ENCODE measurements at regions not wholly inside any gene's neighbourhood (a gene's known extent, or its start where the extent isn't known, plus 50 kb on each side); places are given as distances from the start of the nearest gene placed in this dataset.
"Not testable (repeated sequence)": the region's sequence is repeated elsewhere in the genome, so short reads cannot be mapped to it uniquely, and the experiment has no call there.

DNA sequence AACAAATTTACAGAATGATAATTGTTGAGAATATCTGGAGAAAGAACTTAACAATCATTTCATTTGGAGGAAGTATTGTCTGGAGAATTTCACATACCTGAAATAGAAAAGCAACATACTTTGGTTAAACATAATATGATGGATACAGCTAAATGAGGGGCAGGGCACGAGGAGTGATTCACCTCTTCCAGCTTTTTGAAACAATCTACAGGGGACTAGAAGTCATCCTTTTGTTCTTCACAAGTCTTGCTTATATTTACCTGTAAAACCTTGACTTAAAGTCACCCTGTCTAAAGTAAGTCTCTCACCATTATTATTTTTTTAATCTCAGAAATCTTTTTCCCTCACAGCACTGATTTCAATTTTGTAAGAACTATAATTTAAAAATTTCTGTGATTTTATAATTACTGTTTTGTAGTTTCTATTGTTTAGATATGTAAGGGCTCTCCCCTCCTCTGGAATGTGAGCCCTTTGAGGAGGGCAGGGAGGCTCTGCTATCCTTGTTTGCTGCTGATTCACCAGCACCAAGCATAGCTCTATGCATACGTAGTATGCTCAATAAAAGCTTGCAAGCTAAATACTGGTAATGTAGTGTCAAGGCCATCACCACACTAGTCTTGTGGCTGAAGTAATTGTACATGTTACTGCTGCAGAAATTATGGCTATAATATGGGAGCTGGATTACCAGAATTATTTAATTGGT is 193.9 kb upstream of the THRB start:
- DNase-seq = no peak

GRCh38 chr3:24689353-24689752 is 194.7 kb upstream of the THRB start:
- no peak for DNase-seq

DNA sequence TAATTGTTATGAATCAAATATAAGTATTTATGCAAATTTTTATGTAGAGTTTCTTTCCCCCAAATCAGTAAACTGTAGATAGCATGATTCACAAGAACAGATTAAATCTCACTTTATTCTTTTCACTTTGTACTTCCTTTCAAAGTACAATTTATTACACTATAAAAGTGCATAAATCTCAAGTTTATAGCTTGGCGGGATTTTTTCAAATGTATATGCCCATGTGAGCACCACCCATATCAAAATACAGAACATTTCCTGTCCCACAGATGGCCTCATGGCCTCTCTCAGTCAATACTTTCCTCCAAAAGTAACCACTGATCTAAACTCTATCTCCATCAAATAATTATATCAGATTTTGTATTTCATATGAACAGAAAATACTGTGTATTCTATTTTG is 196.1 kb upstream of the THRB start:
- no peak for DNase-seq

DNA sequence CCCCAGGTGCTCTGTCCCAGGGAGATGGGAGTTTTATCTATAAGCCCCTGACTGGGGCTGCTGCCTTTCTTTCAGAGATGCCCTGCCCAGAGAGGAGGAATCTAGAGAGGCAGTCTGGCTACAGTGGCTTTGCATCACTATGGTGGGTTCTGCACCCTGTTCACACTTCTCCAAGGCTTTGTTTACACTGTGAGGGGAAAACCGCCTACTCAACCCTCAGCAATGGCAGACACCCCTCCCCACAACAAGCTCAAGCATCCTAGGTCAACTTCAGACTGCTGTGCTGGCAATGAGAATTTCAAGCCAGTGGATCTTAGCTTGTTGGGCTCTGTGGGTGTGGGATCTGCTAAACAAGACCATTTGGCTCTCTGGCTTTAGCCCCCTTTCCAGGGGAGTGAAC is 204.4 kb upstream of the THRB start:
- not testable (repeated sequence) for DNase-seq

GRCh38 chr3:24704496-24704895 is 209.8 kb upstream of the THRB start:
- DNase-seq = no peak

- no peak for DNase-seq
These were observed 213.3 kb upstream of the THRB start for GRCh38 chr3:24707936-24708335.

DNA sequence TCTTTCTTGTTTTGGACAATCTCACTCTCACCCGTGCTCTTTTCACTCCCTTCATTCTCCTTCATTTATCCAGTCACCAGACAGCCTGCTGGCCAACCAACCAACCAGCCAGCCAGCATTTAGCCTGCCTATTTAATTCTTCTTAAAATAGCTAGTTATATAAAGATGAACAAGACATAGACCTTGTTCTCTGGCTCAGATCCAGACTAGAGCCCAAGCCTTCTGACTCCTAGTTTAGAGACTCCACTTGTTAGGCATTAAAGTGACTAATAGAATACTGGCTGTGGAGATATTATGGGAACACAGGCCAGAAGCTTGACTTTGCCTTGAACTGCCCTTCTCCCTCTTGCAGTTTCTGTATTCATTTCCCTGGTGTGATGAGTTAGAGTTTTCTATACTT is 215.3 kb upstream of the THRB start:
- no peak for DNase-seq

- DNase-seq = no peak
These were observed 218.9 kb upstream of the THRB start for GRCh38 chr3:24713516-24713915.

DNA sequence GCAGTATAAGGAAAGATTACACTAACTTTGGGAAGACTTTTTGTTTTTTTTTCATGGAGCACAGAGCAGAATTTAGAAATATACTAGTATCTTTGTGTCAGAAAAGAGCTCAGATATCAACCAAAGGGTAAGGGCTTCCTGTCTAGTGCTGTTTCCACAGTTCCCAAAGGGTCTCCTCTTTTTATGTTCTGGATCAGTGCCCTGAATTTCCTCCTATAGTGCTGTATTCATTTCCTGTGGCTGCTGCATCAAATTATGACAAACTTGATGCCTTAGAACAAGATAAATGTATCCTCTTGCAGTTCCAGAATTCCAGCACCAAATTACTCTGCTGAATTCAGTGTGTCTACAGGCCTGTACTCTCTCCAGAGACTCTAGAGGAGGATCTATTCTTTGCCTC is 219.8 kb upstream of the THRB start:
- DNase-seq = no peak

DNA sequence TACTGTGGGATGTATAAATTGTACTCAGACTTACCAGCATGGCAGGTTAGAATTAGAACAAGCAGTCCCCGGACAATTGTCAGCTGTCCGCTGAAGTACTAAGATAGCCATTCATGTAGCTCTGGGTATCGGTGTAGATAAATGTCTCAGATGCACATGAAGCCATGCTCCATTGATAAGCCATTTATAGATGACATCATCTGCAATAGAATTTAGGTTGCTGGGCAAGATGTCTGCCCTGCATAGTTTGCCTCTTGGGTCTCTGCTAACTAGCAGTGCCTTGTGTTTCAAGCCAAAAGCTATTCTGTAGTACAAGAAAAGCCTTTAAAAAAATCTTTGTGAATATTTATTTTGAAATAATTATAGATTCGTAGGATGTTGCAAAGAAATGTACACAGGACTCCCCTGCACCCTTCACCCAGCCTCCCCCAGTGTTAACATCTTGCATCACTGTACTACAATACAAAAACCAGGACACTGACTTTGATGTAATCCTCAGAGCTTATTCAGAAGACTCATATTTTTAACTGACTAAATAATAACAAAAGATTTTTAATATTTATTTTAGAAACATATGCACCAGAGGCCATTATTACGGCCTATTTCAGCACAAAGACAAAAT is 220.6 kb upstream of the THRB start:
- DNase-seq = no peak

- no peak for DNase-seq
These were observed 227.4 kb upstream of the THRB start for GRCh38 chr3:24722087-24722486.

- DNase-seq = no peak
These were observed 231.0 kb upstream of the THRB start for GRCh38 chr3:24725514-24726255.

GRCh38 chr3:24726423-24726822 is 231.8 kb upstream of the THRB start:
- DNase-seq = no peak

GRCh38 chr3:24730173-24730572 is 235.5 kb upstream of the THRB start:
- no peak for DNase-seq

DNA sequence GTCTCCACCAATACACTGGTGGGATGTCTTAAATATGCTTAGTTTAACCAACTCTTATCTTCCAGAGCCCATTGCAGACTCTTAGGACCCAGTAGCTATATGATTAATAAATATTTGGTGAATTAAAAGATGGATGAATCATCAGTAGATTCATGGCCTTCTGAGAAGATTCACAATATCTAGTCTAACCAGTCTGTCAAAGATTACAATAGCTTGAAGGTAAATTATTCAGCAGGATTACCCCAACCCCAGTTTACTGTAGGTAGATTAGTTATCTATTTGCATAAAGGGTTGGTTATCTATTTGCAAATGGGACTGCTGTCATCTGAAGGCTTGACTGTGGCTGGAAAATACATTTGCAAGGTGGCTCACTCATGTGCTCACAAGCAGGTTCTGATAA is 239.4 kb upstream of the THRB start:
- no peak for DNase-seq

GRCh38 chr3:24736701-24737100 is 242.1 kb upstream of the THRB start:
- DNase-seq = no peak

DNA sequence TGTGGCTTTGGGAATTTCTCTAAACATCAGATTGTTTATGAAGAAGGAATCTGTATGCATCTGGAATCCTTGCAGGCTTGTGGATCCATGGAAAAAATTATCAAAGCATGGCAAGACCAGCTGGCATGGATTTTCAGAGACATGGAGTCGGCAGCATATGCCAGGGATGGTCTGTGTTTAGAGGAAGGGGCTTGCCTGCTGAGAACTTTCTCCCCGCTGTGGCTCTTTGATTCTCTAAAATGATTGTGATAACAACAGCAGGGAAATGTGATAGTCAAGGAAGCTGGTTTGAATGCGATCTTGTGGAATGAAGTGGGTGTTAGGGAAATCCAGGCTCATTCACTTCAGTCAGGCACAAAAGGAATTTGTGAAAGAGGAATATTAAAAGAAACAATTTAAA is 245.7 kb upstream of the THRB start:
- DNase-seq = no peak

DNA sequence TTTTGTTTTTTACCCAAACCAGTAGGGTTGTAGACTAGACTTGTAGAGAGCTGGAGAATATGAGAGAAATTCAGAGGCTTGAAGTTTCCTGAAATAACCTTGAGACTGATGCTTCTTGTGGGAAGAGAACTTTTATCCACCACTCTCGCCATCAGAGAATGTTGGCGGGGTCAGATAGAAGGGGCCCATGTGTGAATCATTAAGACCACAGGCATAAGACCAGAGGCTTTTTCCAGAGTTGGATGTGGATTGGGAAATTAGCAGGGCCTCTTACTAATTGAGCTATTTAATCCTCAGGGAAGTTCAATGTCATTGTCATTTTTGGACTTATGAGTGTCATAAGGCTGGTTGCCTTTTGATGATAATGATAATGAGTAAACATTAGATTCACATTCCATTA is 246.9 kb upstream of the THRB start:
- no peak for DNase-seq

- no peak for DNase-seq
These were observed 253.9 kb upstream of the THRB start for GRCh38 chr3:24748520-24748919.

- DNase-seq = no peak
These were observed 256.4 kb upstream of the THRB start for GRCh38 chr3:24751020-24751419.

DNA sequence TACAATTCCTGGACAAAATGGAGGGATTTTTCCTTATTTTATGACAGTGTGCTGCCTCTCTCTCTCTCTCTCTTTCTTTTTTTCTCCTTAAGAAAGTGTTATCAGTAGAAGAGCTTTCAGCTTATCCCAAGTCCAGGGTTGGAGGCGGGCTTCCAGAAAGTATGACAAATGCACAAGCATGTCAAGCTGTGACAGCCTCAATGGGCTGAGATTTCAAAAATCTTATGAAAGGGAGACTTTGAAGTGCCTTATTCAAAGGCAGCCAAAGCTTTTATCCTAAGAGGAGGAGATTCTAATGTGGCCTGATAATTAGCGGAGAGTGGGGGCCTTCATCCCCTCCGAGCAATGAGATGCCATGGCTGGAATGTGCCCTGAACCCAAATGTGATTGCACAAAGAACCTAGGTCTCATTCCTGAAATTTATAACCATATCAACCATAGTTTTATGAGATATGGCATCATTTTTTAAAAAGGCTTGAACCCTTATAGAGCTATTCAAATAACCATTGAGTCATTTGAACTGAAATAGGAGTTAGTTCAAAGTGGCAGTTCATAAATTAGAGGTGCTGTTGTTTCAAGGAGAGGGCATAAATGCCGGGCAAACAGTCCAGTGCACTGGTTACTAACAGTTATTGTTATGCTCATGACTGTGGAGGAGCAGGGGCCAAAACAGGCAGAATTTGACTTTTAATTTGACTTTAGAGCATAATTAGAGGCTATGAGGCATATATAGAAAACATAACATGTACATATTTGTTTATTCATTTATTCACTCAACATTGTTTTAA is 261.6 kb upstream of the THRB start:
- DNase-seq = no peak

GRCh38 chr3:24763393-24763792 is 268.7 kb upstream of the THRB start:
- no peak for DNase-seq

GRCh38 chr3:24764236-24764915 is 269.7 kb upstream of the THRB start:
- no peak for DNase-seq

Data from CD4-positive, alpha-beta T cell treated with Interleukin-1 beta for 1 hour (primary cell).